Activated T-cell treated with anti-CD3 and anti-CD28 coated beads, Interleukin-2, amount 50 U/mL, for 24 hours (primary cell): ENCODE measurements at regions not wholly inside any gene's neighbourhood (a gene's known extent, or its start where the extent isn't known, plus 50 kb on each side); places are given as distances from the start of the nearest gene placed in this dataset.
"Not testable (repeated sequence)": the region's sequence is repeated elsewhere in the genome, so short reads cannot be mapped to it uniquely, and the experiment has no call there.

Source experiments
- DNase-seq: peaks from one replicate; pipeline ENCODE4 v3.0.0-alpha.2; 2020
- H3K27ac Mint-ChIP-seq: 2 replicates; pipeline ENCODE4 v1.8.0; 2020; ENCODE audit warnings: mild to moderate bottlenecking, mixed read lengths
- H3K27me3 Mint-ChIP-seq: 2 replicates; pipeline ENCODE4 v1.8.0; 2020; ENCODE audit warnings: mixed read lengths
- H3K36me3 Mint-ChIP-seq: 2 replicates; pipeline ENCODE4 v1.8.0; 2020; ENCODE audit warnings: low read depth, mixed read lengths
- H3K4me1 Mint-ChIP-seq: 2 replicates; pipeline ENCODE4 v1.8.0; 2020; ENCODE audit warnings: low read depth, mixed read lengths
- H3K4me3 Mint-ChIP-seq: 2 replicates; pipeline ENCODE4 v1.8.0; 2020; ENCODE audit warnings: mild to moderate bottlenecking, moderate library complexity, mixed read lengths
- H3K9me3 Mint-ChIP-seq: 2 replicates; pipeline ENCODE4 v1.8.0; 2020; ENCODE audit warnings: mixed read lengths

DNA sequence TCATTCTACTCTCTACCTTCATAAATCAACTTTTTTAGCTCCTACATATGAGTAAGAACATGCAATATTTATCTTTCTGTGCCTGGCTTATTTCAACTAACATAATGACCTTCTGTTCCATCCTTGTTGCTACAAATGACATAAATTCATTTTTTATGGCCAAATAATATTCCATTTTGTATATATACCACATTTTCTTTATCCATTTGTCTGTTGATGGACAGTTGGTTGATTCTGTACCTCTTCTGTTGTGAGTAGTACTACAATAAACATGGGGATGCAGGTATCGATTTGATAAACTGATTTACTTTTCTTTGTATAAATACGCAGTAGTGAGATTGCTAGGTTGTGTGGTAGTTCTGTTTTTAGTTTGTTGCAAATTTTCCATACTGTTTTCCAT lies 279.5 kb upstream of the NFIA start:
- Mint-ChIP-seq H3K9me3 (peaks cover 2% of the 10 kb centered on the region), H3K4me1 (no peaks in the 10 kb centered on the region), H3K36me3 (no peaks in the 10 kb centered on the region), H3K27ac (no peak overlapping the region), H3K4me3 (no peak overlapping the region), H3K27me3 (no peaks in the 10 kb centered on the region)
- DNase-seq, result no peak

DNA sequence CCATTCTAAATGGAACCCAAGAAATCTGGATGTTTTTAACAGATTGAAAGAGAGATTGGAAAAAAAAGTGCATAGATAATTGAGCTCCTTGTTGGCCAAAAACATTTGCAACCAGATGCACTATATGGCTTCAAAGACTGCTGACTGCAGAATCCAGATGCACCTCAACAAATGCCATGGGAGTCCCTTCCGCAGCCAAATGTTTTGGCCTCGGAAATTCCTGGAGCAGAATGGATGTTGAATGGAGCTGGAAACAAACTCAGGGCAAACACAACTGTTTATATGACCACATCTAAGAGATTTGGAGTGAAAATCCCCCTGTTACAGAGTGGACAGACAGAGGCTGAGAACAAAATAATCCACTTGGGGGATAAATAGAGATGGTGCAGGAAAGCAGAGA lies 285.0 kb upstream of the NFIA start:
- H3K4me3 Mint-ChIP-seq, result no peak overlapping the region
- H3K9me3 Mint-ChIP-seq, result no peaks in the 10 kb centered on the region

DNA sequence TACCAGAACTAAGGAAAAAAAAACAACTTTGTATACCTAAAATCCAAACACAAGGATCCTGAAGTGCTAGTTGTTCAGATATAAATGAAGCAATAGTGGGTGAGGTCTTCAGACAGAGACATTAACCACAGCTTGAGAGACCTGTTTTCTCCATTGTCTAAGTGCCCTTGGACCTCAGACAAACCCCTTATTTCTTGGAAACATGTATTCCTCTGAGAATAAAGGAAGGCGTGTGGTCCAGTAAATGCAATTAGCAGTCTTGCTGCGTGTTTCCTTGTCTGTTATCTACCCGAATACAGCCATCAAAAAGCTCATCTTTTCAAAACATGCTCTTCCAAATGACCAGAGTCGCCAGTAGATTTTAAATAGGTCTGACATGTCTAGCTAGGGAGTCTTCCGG lies 291.1 kb upstream of the NFIA start:
- no peaks in the 10 kb centered on the region for H3K4me1 Mint-ChIP-seq
- H3K27ac Mint-ChIP-seq, result no peak overlapping the region
- H3K36me3 Mint-ChIP-seq, result no peaks in the 10 kb centered on the region
- H3K4me3 Mint-ChIP-seq, result no peak overlapping the region
- peaks cover 2% of the 10 kb centered on the region for H3K27me3 Mint-ChIP-seq
- no peaks in the 10 kb centered on the region for H3K9me3 Mint-ChIP-seq
- no peak for DNase-seq

More for the DNA sequence above, 285.0 kb upstream of the NFIA start:
- Mint-ChIP-seq H3K36me3 (no peaks in the 10 kb centered on the region), H3K27me3 (no peaks in the 10 kb centered on the region), H3K4me1 (no peaks in the 10 kb centered on the region), H3K27ac (no peak overlapping the region)
- DNase-seq, result no peak

DNA sequence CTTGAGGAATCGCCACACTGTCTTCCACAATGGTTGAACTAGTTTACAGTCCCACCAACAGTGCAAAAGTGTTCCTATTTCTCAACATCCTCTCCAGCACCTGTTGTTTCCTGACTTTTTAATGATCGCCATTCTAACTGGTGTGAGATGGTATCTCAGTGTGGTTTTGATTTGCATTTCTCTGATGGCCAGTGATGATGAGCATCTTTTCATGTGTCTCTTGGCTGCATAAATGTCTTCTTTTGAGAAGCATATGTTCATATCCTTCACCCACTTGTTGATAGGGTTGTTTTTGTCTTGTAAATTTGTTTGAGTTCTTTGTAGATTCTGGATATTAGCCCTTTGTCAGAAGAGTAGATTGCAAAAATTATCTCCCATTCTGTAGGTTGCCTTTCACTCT lies 309.3 kb upstream of the NFIA start:
- not testable (repeated sequence) for H3K27me3 Mint-ChIP-seq, H3K4me3 Mint-ChIP-seq, H3K36me3 Mint-ChIP-seq, H3K27ac Mint-ChIP-seq, H3K9me3 Mint-ChIP-seq, H3K4me1 Mint-ChIP-seq, DNase-seq

DNA sequence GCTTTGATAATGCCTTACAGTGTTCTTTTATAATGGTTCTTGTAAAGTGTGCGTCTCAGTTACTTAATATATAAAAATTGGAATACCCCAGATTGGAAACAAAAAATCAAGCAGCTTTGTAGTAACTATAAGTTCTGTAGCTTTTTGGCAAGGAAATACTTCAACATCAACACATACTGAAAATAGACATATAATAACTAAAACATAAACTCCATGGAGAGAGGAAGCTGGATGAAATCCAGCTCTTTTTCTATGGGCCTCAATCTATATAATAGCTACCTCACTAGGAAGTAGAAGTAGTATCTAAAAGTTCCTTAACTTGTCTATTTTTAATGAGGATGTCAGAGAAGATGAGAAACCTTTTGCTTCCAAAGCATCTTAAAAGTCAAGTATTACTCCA lies 313.3 kb upstream of the NFIA start:
- Mint-ChIP-seq H3K4me1 (no peaks in the 10 kb centered on the region), H3K27me3 (no peaks in the 10 kb centered on the region), H3K4me3 (no peak overlapping the region), H3K27ac (no peak overlapping the region), H3K36me3 (no peaks in the 10 kb centered on the region), H3K9me3 (no peaks in the 10 kb centered on the region)
- DNase-seq, result no peak

DNA sequence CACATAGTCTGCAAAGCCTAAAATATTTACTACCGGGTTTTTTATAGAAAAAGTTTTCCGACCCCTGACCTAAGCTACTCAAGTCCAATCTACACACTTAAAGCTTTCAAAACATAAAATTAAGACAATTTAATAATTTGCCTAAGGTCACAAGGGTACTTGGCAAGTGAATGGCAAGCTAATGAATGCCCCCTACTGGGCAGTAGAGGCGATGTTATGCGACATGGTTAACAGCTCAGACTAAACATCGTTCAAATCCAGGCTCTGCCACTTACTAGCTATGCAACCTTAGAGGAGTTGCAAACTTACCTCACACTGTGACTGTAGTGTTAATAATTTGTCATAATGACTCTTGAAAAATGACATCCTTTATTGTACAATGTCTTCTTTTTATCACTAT lies 317.2 kb upstream of the NFIA start:
- H3K27ac Mint-ChIP-seq, result no peak overlapping the region

DNA sequence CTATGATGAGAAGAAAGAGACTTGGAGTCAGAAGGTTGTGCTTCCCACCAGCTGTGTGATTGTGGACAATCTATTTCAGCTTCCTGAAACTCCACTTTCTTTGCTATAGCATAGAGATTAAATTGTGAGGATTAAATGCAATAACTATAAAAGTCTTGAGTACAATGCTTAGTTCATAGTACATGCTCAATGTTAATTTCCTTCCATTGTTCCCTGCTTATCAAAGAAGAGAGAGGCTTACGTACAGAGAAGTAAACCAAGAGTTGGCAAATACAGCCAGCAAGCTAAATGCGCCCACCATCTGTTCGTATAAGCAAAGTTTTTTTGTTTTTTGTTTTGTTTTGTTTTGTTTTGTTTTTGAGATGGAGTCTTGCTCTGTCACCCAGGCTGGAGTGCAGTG lies 317.9 kb upstream of the NFIA start:
- H3K9me3 Mint-ChIP-seq, result no peaks in the 10 kb centered on the region
- no peaks in the 10 kb centered on the region for H3K4me1 Mint-ChIP-seq
- H3K27me3 Mint-ChIP-seq, result no peaks in the 10 kb centered on the region
- no peaks in the 10 kb centered on the region for H3K36me3 Mint-ChIP-seq
- no peak overlapping the region for H3K27ac Mint-ChIP-seq
- DNase-seq, result no peak
- H3K4me3 Mint-ChIP-seq, result no peak overlapping the region

More for the DNA sequence above, 317.2 kb upstream of the NFIA start:
- no peaks in the 10 kb centered on the region for H3K27me3 Mint-ChIP-seq
- H3K4me3 Mint-ChIP-seq, result no peak overlapping the region
- no peaks in the 10 kb centered on the region for H3K4me1 Mint-ChIP-seq
- no peaks in the 10 kb centered on the region for H3K36me3 Mint-ChIP-seq
- H3K9me3 Mint-ChIP-seq, result no peaks in the 10 kb centered on the region
- no peak for DNase-seq

DNA sequence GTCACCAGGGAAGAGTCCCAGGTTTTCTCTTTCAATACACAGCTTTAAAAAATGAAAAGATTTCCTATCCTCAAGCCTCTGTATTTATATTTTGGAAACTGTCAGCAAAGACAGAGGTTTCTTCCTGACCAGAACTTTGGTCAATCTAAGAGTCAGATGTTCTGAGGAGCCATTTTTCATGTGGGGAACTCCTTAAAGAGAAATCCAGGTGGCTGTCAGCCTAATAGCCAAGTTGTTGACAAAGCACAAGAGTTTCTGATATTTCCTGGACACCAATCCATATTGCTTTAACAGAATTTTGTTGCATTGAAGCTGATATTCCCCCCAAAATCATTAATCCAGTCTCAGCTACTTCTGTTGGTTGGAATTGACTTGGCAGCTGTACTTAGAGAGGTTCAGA lies 318.6 kb upstream of the NFIA start:
- H3K27ac Mint-ChIP-seq, result no peak overlapping the region
- H3K36me3 Mint-ChIP-seq, result no peaks in the 10 kb centered on the region
- H3K9me3 Mint-ChIP-seq, result no peaks in the 10 kb centered on the region
- no peaks in the 10 kb centered on the region for H3K27me3 Mint-ChIP-seq
- DNase-seq, result no peak
- no peak overlapping the region for H3K4me3 Mint-ChIP-seq
- no peaks in the 10 kb centered on the region for H3K4me1 Mint-ChIP-seq

DNA sequence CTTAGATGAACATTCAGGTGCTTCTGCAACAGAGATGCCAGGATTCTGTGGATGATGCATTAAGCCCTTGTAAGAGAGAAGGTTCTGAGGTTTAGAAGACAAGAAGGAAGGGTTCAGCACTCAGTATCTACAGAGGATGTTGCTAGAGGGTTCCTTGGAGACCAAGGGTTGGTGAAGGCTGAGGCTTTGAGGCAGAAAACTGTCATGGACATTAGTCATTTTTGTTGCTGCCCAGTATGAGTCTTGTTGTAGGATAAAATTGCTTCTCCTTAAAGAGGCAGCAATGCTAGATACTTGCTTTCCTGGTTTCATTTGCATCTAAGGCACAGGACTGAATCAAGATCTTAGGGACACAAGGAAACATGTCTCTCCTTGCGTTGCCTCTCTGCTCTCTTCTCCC lies 319.4 kb upstream of the NFIA start:
- no peak for DNase-seq
- Mint-ChIP-seq H3K4me1 (no peaks in the 10 kb centered on the region), H3K36me3 (no peaks in the 10 kb centered on the region), H3K9me3 (no peaks in the 10 kb centered on the region), H3K27me3 (no peaks in the 10 kb centered on the region), H3K4me3 (no peak overlapping the region), H3K27ac (no peak overlapping the region)

DNA sequence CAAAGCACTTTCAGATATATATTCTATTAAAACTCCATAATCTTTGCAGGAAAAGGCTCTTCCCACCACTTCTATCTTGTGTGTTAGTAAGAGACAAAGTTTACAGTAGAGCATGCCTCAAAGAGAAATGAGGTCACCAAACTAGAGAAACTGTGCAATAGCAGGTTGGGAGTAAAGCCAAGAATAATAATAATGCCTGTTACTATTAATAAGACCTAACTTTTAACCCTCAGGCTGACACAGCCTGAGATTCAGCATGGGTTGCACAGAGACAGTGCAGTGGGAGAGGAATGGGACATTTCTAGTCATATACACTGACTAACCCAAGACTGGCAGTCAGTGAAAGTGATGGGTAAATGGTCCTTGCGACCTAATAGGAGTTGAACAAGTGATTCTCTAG lies 320.2 kb upstream of the NFIA start:
- DNase-seq, result no peak
- Mint-ChIP-seq H3K27me3 (no peaks in the 10 kb centered on the region), H3K4me3 (no peak overlapping the region), H3K4me1 (no peaks in the 10 kb centered on the region), H3K9me3 (no peaks in the 10 kb centered on the region), H3K27ac (no peak overlapping the region), H3K36me3 (no peaks in the 10 kb centered on the region)

DNA sequence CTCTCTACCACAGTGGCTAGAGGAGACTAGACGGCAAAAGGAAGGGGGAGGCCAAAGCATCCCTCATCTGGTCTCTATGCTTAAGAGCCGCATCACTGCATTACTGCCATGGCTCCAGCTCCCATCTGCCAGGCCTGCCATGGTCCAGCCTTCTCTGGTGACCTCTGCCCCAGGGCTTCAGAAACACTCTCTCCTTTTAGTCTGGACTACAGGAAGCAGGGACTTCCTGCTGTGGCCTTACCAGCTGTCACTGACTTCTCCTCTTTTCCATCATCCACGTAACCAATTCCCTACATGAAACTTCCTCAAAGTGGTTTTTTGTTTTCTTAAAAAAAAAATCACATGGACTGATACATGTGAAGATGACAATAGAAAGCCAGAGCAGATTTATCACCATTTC lies 323.1 kb upstream of the NFIA start:
- no peaks in the 10 kb centered on the region for H3K27me3 Mint-ChIP-seq
- H3K27ac Mint-ChIP-seq, result no peak overlapping the region
- no peaks in the 10 kb centered on the region for H3K4me1 Mint-ChIP-seq
- H3K9me3 Mint-ChIP-seq, result no peaks in the 10 kb centered on the region
- H3K4me3 Mint-ChIP-seq, result no peak overlapping the region
- no peaks in the 10 kb centered on the region for H3K36me3 Mint-ChIP-seq
- DNase-seq, result no peak

DNA sequence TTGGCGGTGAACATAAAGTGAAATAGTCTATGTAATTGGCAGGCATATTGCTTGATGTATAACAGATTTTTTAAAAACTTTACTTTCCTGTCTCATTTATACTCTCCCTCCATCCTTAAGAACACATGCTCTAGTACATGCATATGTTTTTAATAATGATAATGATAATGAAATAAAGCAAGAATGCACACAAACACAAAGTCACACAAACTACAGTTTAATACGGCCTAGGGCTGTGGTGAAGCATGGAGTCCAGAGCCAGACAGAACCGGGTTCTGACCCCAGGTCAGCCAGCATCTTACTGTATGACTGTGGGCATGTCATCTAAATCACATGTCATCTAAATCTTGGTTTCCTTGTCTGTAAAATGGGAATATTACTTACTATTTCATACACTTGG lies 324.9 kb upstream of the NFIA start:
- Mint-ChIP-seq H3K27ac (no peak overlapping the region), H3K4me1 (no peaks in the 10 kb centered on the region), H3K27me3 (no peaks in the 10 kb centered on the region), H3K4me3 (no peak overlapping the region), H3K36me3 (no peaks in the 10 kb centered on the region), H3K9me3 (no peaks in the 10 kb centered on the region)
- no peak for DNase-seq

DNA sequence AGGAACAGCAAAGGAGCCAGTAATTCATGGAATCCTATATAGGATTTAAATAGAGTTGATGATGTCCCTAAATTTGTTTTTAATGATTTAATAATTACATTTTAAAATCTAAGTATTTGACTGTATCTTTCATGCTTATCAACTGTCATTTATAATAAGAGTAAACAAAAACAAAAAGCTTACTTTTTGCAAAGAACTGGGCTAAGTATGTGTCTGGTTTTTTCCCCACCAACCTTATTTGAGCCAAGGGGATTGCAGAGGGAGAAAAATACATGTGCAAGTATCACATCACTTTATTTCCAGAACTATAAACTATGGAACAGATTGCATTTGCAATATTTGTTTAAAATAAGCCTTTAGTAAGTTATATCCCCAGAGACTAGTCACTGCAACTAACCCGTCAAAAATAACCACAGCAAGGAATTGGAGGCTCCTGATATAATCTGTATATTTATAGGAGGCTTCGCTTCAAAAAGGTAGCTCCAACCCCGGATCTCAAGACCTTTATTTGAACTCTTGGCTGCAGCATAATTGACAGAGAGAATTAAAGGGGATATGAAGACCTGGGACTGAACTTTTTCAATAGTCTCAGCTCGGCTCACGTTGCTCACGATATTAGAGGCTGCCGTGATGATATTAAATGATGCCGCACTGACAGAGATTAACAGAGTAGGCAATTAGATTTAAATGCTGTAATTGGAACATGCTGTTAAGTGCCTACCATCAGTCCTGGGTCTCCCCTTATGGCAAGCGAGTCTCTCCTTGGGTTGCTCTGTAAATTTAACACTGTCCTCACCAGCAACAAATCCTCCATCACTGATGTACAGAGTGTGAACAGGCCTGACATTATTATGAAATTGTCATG lies 329.1 kb upstream of the NFIA start:
- no peak overlapping the region for H3K4me3 Mint-ChIP-seq
- no peaks in the 10 kb centered on the region for H3K9me3 Mint-ChIP-seq
- no peaks in the 10 kb centered on the region for H3K4me1 Mint-ChIP-seq
- no peak overlapping the region for H3K27ac Mint-ChIP-seq
- H3K36me3 Mint-ChIP-seq, result no peaks in the 10 kb centered on the region
- DNase-seq, result no peak
- no peaks in the 10 kb centered on the region for H3K27me3 Mint-ChIP-seq

DNA sequence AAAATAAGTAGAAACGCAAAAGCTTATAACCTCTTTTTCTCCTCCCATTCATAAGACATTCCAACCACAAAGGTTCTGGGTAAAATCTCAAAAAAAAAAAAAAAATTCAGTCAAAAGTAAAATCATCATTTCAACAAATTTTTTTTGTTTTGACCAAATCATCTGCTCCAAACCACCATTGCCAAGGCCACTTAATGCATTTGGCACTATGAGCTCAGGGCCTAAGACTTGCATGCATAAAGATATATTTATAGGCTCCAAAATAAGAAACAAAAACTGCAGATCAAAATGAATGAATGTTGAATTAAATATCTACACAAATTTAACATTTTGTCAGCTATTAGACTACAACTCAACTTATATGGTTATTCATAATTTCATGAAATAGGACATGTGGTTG lies 331.1 kb upstream of the NFIA start:
- DNase-seq, result no peak
- H3K4me1 Mint-ChIP-seq, result no peaks in the 10 kb centered on the region
- no peak overlapping the region for H3K4me3 Mint-ChIP-seq
- H3K9me3 Mint-ChIP-seq, result no peaks in the 10 kb centered on the region
- H3K27me3 Mint-ChIP-seq, result no peaks in the 10 kb centered on the region
- no peaks in the 10 kb centered on the region for H3K36me3 Mint-ChIP-seq
- H3K27ac Mint-ChIP-seq, result no peak overlapping the region

DNA sequence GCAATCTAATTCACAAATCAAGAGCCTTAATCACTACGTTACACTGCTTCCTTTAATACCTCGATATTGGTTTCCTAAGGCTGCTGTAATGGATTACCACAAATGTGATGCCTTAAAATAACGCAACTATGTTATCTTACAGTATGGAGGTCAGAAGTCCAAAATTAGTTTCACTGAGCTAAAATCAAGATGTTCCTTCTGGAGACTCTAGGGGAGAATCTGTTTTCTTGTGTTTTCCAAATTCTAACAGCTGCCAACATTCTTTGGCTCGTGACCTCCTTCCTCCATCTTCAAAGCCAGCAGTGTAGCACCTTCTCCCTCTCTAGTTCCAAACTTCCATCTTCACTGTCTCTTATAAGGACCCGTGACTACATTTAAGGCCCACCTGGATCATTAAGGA lies 335.0 kb upstream of the NFIA start:
- Mint-ChIP-seq H3K4me1 (no peaks in the 10 kb centered on the region), H3K9me3 (no peaks in the 10 kb centered on the region), H3K36me3 (no peaks in the 10 kb centered on the region), H3K27me3 (no peaks in the 10 kb centered on the region), H3K27ac (no peak overlapping the region), H3K4me3 (no peak overlapping the region)
- DNase-seq, result no peak

DNA sequence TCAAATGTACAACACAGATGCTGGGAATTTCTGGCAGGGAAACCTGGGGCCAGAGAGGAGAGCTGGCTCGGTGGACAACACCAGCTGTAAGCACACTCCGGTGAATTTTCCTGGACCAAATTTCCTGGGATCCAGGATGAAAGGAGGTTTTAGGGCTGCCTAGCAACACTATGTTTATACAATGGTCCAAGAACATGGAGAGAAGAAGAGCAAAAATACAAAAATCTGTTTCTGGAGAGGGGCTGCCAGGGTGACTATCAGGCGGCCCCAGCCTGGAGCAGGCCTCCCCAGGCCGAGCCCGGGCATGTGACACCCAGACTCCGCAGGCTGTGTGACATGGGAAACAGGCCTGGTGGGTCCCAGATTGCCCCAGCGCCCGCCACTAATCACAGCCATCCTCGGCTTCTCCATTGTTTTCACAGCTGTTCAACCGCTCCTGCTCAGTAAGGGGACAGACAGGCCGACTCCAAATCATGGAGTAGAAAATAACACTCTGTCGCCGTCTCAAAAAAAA lies 336.0 kb upstream of the NFIA start:
- no peaks in the 10 kb centered on the region for H3K4me1 Mint-ChIP-seq
- no peak overlapping the region for H3K4me3 Mint-ChIP-seq
- no peaks in the 10 kb centered on the region for H3K27me3 Mint-ChIP-seq
- H3K27ac Mint-ChIP-seq, result no peak overlapping the region
- H3K9me3 Mint-ChIP-seq, result no peaks in the 10 kb centered on the region
- no peaks in the 10 kb centered on the region for H3K36me3 Mint-ChIP-seq
- no peak for DNase-seq
